NCI-H2081 (cell line): ENCODE measurements at regions not wholly inside any gene's neighbourhood (a gene's known extent, or its start where the extent isn't known, plus 50 kb on each side); places are given as distances from the start of the nearest gene placed in this dataset.

ENCODE experiments used
- DNase-seq, 2 experiments: peaks; one replicate each; lab custom pipeline; 2025; lab: John Stamatoyannopoulos, UW

GRCh38 chr11:91241226-91241625 is 983.4 kb upstream of the FAT3 start:
- DNase-seq, result no peak

GRCh38 chr11:91239359-91239758 is 985.3 kb upstream of the FAT3 start:
- no peak for DNase-seq

- DNase-seq, result no peak
These were observed 993.4 kb upstream of the FAT3 start for GRCh38 chr11:91231226-91231625.

- DNase-seq, result no peak
These were observed 994.0 kb upstream of the FAT3 start for GRCh38 chr11:91230647-91231046.

- no peak for DNase-seq
These were observed 1000.0 kb upstream of the CHORDC1 start for GRCh38 chr11:91222830-91223229.

GRCh38 chr11:91220476-91221202 is 997.8 kb upstream of the CHORDC1 start:
- DNase-seq, result no peak

GRCh38 chr11:91219535-91219934 is 996.7 kb upstream of the CHORDC1 start:
- no peak for DNase-seq

GRCh38 chr11:91209751-91210150 is 986.9 kb upstream of the CHORDC1 start:
- DNase-seq, result no peak

GRCh38 chr11:91209306-91209705 is 986.5 kb upstream of the CHORDC1 start:
- DNase-seq, result no peak

GRCh38 chr11:91199866-91200265 is 977.0 kb upstream of the CHORDC1 start:
- DNase-seq, result no peak

- DNase-seq, result no peak
These were observed 971.7 kb upstream of the CHORDC1 start for GRCh38 chr11:91194546-91194945.

GRCh38 chr11:91188484-91188883 is 965.6 kb upstream of the CHORDC1 start:
- DNase-seq, result no peak

- no peak for DNase-seq
These were observed 964.5 kb upstream of the CHORDC1 start for GRCh38 chr11:91187314-91187713.

GRCh38 chr11:91178366-91178765 is 955.5 kb upstream of the CHORDC1 start:
- no peak for DNase-seq

- no peak for DNase-seq
These were observed 951.9 kb upstream of the CHORDC1 start for GRCh38 chr11:91174734-91175133.

GRCh38 chr11:91174193-91174592 is 951.3 kb upstream of the CHORDC1 start:
- DNase-seq, result no peak

GRCh38 chr11:91173701-91174100 is 950.9 kb upstream of the CHORDC1 start:
- DNase-seq, result no peak

GRCh38 chr11:91170711-91171110 is 947.9 kb upstream of the CHORDC1 start:
- DNase-seq, result no peak

GRCh38 chr11:91164452-91164822 is 941.6 kb upstream of the CHORDC1 start:
- DNase-seq, result peak in 1 of 2 experiments; percentile 26

- peak; percentile 5 to 67 for DNase-seq
These were observed 941.0 kb upstream of the CHORDC1 start for GRCh38 chr11:91163619-91164451.

- DNase-seq, result no peak
These were observed 937.8 kb upstream of the CHORDC1 start for GRCh38 chr11:91160661-91161060.

- no peak for DNase-seq
These were observed 936.2 kb upstream of the CHORDC1 start for GRCh38 chr11:91158891-91159537.

GRCh38 chr11:91158297-91158696 is 935.4 kb upstream of the CHORDC1 start:
- DNase-seq, result no peak
